NCI-H226 (cell line): ENCODE measurements at regions not wholly inside any gene's neighbourhood (a gene's known extent, or its start where the extent isn't known, plus 50 kb on each side); places are given as distances from the start of the nearest gene placed in this dataset.

Experiments used
- DNase-seq: peaks from one replicate; pipeline ENCODE4 v3.0.0-alpha.2; 2015

GRCh38 chr12:89051065-89051677 is 301.1 kb downstream of the DUSP6 start:
- peak; percentile 34 for DNase-seq

- DNase-seq: no peak
These were observed 304.4 kb downstream of the DUSP6 start for GRCh38 chr12:89047856-89048418.

- DNase-seq: no peak
These were observed 311.2 kb downstream of the DUSP6 start for GRCh38 chr12:89041078-89041477.

GRCh38 chr12:89040146-89040964 is 311.9 kb downstream of the DUSP6 start:
- DNase-seq: peak; percentile 59

GRCh38 chr12:89038831-89039512 is 313.3 kb downstream of the DUSP6 start:
- no peak for DNase-seq

GRCh38 chr12:89033062-89033461 is 319.2 kb downstream of the DUSP6 start:
- no peak for DNase-seq

GRCh38 chr12:89029961-89030360 is 322.3 kb downstream of the DUSP6 start:
- peak; percentile 23 for DNase-seq

- DNase-seq: no peak
These were observed 327.7 kb downstream of the DUSP6 start for GRCh38 chr12:89024580-89024979.

- no peak for DNase-seq
These were observed 328.4 kb downstream of the DUSP6 start for GRCh38 chr12:89023936-89024335.

- DNase-seq: no peak
These were observed 331.6 kb downstream of the DUSP6 start for GRCh38 chr12:89020689-89021088.

- no peak for DNase-seq
These were observed 332.2 kb downstream of the DUSP6 start for GRCh38 chr12:89020121-89020480.

GRCh38 chr12:89019439-89020120 is 332.7 kb downstream of the DUSP6 start:
- peak; percentile 63 for DNase-seq

- DNase-seq: peak; percentile 19
These were observed 335.1 kb downstream of the DUSP6 start for GRCh38 chr12:89016970-89017778.

- DNase-seq: no peak
These were observed 336.9 kb downstream of the DUSP6 start for GRCh38 chr12:89015419-89015818.

- DNase-seq: no peak
These were observed 353.9 kb downstream of the DUSP6 start for GRCh38 chr12:88998421-88998820.

- DNase-seq: no peak
These were observed 356.0 kb downstream of the DUSP6 start for GRCh38 chr12:88996200-88996788.

- no peak for DNase-seq
These were observed 357.3 kb downstream of the DUSP6 start for GRCh38 chr12:88994971-88995370.

- DNase-seq: peak; percentile 16
These were observed 357.8 kb downstream of the DUSP6 start for GRCh38 chr12:88994537-88994936.

GRCh38 chr12:88993651-88994050 is 358.6 kb downstream of the DUSP6 start:
- DNase-seq: peak; percentile 29

- DNase-seq: no peak
These were observed 366.2 kb downstream of the DUSP6 start for GRCh38 chr12:88986056-88986455.

GRCh38 chr12:88985631-88986030 is 366.7 kb downstream of the DUSP6 start:
- peak; percentile 31 for DNase-seq

GRCh38 chr12:88985011-88985410 is 367.3 kb downstream of the DUSP6 start:
- no peak for DNase-seq
